GM21360 (cell line): ENCODE measurements at regions not wholly inside any gene's neighbourhood (a gene's known extent, or its start where the extent isn't known, plus 50 kb on each side); places are given as distances from the start of the nearest gene placed in this dataset.

ENCODE experiments used
- ATAC-seq: cut with Tn5 transposase; IDR thresholded peaks from one replicate; pipeline ENCODE4 v1.9.1; 2021; ENCODE audit warnings: mild to moderate bottlenecking, moderate library complexity; ENCODE audit not compliant: unreplicated experiment

DNA sequence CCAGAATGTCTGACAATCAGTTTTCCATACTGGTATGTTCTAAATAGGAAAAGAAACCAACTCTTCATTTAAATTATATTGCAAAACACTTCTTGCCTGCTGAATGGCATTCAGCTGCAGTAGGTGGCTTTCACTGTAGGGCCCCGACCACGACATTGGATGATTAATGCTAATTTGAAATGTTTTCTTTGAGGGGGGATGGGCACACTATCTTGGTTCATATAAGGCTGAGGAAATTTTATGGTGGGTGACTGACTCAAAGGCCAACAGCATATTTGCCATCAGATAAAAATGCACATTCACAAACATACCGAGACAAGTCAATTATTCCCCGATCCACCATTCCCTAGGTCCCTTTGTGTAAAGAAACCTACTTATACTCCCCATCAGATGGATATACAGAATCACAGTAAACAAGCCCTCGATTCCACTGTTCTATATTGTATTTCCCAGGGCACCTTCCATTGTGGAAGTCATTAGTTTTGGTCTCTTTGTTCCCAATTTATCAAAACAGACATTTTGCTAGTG is 464.2 kb upstream of the DAB1 start:
- ATAC-seq, result no peak

DNA sequence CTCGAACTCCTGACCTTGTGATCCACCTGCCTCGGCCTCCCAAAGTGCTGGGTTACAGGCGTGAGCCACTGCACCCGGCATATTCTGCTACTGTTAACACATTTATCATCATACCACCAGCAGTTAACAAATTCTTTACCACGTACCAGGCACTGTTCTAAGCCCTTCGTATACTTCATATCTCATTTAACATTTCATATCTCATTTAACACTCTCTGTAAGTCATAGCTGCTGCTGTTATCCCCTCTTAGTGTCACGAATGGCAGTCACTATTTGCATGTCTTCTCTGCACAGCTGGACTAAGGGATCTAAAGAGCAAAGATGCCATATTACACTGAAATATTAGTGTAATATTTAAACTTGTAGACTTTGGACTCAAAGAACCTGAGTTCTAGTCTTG is 462.5 kb upstream of the DAB1 start:
- no peak for ATAC-seq

DNA sequence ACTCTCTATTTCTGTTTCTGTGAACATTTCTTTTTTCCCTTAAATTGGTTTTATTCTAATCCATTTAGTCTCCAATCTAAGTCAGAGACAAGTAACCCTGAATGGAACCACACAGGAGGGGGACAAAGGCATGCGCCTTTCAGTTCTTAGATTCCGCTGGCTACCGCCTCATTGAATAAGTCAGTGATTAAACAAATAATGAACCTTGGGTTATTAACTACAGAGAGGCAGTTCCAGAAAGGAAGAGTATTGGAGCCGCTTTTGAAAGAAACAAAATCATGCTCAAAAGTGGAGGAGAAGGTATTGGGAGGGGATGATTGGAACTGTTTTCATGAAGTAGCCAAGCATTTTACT is 459.8 kb upstream of the DAB1 start:
- no peak for ATAC-seq

DNA sequence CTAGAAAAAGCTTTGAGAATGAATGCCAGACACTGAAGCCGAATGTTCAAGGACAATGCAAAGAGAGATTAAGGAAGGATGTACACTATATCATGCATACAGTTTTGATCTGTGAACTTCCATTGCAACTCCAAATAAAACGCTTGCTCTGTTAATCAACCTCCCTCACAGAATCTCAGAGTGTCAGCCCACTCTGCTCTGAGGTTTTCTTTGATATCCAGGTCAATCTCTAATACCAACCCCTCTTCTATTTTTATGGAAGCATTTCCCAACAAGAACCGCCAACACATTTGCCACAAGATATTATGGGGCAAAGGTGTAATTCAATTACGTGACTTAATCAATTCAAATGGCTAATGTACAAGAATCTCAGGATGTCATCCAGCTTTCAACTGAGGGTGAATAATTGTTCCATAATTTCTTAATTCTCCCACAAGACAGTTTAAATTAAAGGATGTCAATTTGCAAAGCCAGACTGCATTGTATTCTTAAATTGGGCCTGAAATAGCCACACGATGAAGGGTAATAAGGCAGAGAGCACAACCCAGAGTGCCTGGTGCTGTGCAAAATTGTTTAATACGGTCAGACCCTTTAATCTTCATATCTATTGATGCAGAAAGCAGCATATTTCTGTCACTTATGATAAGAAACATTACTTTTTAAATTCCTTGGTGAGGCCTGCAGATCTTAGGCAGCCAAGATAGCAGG is 459.2 kb upstream of the DAB1 start:
- no peak for ATAC-seq

DNA sequence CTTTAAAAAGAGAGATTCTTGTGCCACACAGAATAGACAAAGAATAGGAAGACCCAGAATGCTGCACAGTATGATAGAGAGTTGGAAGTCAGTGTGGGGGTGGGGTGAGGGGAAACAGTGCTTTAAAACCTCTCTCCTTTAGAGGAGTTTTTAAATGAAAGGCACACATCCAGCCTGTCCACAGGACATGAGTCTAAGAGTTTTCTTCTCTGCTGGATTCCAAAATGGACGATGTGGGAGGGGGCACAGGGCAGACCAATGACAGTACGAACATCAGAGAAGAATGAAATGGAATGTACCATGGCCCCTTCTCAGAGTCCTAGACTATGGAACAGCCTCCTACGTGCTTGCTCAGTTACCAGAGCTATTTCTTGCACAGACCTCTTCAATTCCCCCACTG is 458.2 kb upstream of the DAB1 start:
- ATAC-seq, result no peak

DNA sequence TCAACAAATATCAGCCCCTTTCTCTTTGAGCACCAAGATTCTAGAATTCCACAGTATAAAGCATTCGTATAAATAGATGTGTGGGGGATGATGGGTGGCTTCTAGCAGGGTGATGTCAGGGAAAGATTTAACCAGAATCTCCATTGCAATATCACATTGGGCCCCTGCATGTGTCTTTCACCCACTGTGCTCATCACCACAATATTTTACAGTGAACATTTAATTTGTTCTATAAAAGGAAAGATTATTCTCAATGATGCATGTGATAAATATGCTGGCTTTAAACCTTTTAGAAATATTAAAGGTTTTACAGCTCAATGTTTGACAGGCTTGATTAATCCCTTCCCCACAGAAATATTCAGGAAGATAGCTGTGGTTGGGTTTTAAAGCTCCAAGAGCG is 457.8 kb upstream of the DAB1 start:
- no peak for ATAC-seq

DNA sequence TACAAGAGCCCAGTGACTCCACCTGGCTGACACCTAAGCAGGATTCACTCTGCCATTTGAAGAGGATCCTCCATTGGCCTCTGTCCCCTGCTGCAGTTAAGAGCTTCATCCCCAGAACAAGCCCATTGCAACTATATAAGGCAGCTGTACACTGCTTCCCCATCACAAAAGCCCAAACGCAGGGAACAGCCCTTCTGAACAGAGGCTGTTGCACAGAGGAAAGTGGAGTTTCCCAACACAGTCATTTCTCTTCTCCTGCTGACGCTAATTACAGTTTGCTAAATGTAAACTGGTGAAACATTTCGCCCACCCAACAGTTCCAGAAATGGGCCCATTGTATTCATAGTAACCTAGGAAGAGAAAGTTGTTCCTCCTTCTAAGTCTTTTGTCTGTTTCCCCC is 455.8 kb upstream of the DAB1 start:
- no peak for ATAC-seq

DNA sequence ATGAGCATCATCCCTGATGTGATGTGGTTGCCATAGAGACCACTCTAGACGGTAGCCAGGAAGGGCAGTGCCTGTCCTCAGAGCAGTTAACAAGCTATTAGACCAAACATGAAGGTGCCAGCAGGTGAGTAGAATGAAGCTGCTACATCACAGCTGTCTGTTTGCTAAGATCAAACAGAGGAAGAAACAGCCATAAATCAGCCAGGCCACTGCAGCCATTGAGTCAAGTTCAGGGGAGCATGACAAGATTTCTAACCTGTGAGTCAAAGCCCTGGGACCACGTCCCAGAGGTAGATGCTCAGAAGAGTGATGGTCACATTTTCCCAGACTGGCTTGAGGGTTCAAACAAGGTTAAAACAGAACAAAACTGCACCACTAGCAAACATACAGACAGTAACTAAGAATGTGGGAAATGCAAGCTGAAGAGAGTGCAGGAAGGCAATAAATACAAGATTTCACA is 450.6 kb upstream of the DAB1 start:
- ATAC-seq, result no peak

DNA sequence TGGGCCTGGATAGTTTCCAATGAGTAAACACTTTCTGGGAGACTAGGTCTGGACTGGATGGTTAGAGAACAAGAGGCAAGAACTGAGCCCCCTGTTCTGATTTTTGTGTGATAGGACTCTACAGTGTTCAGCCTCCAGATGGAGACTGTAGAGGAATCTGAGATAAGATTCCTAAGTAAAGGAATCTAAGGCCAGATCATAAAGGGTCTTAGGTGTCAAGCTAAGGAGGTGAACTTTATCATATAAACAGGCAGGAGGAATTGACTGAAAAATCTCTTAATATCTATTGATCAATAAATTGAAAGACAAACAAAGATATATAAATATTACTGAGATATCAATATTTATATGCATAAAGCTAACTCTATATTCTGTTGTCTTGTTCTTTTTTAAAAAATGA is 449.1 kb upstream of the DAB1 start:
- ATAC-seq, result no peak

DNA sequence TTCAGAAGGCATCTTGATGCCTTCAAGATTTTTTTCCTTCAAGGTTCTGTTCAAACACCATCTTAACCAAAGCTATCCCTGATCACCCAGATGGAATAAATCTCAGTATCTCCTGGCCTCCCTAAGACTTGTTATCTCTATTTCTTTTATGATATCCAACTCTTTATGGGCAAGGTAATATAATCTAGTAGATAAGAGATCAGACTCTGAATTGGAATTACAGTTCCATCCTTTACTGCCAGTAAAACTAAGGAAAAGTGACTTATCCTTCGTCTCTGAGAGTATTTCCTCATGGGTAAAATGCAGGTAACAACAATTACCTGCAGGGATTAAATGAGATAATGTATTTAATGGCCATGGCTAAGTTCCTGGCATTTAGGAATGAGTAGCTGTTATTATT is 445.0 kb upstream of the DAB1 start:
- no peak for ATAC-seq

DNA sequence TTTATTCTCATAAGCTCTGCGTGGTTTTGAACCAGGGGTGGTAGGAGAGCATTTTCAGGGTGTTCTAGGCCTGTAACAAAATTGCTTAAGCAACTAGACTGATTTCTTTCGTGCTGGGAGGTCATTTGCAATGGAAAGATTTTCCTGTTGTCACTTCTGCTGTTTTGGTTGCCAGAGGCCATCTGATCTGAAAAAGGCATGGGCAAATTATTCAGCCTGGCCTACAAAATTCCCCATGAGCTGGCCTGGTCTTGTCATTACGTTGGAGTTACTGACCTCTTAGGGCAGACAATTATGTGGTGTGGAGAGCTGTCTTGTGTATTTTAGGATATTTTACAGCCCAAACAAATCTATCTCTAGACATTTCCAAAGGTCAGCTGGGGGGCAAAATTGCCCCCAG is 444.4 kb upstream of the DAB1 start:
- no peak for ATAC-seq

DNA sequence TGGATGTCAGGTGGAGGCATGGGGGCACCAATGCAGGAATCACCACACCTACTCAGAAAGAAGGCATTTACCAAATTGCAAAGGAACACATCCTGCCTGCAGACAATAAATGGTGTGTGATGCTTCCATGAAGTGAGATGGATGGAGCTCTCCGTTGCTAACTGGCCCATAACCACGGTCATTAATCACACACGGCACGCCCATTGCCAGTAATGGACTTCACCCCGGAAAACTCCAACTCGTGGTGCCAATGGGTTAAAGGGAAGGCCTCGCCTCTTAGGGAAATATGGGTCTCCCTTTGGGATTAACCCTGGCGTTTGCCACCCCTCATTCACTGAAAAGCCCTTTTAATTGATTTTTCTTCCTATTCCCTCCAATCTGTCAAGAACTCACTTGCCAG is 443.1 kb upstream of the DAB1 start:
- no peak for ATAC-seq

DNA sequence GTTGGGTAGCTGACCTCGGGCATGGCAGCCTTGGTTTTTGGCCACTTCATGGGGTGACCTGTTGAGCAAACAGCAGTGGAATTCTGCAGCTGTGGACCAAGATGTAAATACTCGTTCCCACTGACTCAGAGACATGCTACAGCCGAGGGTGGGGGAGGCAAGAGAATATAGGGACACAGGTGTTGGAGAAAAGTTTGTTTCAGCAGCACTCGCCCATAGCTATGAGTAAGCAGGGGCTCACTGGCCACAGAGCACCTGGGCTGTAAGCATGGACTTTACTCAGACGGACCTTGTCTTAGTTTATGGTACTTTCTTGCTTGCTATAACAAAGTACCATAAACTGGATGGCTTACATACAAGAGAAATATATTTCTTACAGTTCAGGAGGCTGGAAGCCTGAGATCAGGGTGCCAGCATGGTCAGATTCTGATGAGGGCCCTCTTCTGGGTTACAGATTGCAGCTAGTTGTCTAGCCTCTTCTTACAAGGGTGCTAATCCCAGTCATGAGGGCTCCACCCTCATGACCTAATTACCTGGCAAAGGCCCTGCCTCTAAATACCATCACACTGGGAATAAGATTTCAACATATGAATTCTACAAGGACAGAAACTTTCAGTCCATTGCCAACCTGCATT is 437.2 kb upstream of the DAB1 start:
- ATAC-seq, result no peak

DNA sequence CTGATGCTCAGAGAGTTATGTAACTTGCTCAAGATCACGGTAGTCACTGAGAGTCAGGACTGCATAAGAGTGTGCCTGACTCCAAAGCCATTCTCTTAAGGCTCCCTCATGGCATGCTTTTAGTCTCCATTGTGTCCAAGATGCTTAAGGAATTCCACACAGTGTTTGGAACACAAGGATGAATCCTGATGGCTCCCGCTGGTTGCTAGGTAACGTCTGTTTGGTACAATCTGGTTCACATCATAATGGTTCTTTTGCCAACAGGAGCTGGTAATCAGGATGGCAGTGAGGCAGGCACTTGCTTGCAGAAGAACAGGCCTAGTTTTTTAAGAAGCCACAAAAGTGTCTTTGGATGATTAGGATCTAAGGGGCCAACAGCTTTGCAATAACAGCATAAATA is 436.5 kb upstream of the DAB1 start:
- no peak for ATAC-seq

DNA sequence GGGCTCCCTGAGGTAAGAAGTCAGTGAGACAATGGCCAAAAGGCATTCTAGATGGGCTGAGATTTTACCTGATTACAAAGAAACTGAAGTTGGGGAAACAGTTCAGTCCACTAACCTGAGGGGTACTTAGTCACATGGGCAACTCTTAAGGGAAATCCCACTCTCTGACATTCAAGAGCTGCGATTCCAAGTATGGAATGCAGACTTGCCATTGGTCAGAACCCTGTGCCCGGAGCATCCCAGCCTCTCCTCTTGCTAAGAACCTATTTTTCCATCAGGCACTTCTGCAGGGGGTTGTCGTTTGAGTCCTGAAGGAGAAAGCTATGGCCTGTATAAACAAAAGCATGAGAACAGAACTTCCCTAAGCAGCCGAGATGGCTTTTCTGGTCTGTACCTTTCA is 434.9 kb upstream of the DAB1 start:
- ATAC-seq, result no peak

DNA sequence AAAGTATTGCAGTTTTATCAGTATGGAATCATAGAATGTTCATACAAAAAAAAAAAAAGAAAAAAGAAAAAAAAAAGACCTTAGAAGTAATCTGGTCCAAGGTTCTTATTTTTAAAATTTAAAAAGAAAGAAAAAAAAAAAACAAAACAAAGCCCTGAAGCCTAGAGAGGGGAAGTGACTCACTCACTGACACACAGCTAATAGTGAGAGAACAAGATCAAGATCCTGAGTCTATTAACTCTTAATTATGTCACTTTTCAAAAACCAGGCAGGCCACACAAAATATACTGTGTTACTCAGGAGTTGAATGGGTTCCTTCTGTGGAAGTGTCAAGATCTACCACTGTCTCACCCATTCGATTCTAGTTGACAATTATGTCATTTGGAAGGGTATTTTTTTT is 433.9 kb upstream of the DAB1 start:
- no peak for ATAC-seq

DNA sequence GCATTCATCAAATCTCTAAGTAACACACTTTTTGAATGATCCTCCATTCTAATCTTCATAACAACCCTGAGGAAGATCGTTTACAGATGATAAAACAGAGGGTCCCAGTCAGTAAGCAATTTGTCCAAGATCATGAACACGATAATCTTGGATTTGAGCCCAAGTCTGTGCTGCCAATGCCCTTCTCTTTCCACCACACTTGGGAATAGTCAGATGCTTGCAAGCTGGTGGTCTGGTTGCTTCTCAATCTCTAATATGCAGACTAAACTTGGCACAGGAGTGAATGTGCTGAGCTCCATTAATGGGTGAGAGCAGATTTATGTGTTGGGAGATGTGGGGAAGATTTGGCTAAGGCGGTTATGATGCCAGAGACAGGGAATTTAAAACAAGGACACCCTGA is 430.6 kb upstream of the DAB1 start:
- no peak for ATAC-seq

DNA sequence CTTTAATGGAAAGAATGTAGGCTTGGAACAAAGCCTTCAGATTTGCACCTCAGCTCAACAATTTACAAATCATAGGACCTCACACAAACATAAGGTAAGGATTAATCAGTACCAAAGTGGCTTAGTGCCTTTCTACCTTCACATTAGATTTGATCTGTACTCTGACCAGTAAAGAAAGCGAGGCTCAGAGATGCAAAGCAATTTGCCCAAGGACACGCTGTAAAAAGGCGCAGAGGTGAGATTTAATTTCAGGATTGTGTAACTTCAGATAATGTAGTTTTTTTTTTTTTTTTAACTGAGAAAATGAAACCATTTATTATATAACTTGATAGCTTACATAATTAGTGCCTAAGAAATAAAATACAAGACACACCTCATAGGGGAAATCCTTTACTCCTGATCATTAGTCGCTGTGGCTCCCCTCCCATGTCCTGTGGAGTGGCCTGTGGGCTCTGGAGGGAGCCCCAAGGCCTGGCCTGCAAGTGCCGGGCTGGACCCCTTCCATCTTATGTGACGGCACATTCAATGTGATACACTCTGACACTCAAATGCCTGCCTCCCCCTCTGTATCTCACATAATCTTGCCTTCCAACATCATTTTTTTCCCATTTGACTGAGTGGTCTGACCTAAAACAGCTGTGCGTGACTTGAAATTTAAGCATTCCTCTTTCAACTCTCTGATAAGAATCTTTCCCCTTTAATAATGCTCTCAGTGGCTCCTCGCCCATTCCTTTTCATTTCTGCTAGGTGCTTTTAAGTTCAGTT is 426.5 kb upstream of the DAB1 start:
- ATAC-seq, result no peak

DNA sequence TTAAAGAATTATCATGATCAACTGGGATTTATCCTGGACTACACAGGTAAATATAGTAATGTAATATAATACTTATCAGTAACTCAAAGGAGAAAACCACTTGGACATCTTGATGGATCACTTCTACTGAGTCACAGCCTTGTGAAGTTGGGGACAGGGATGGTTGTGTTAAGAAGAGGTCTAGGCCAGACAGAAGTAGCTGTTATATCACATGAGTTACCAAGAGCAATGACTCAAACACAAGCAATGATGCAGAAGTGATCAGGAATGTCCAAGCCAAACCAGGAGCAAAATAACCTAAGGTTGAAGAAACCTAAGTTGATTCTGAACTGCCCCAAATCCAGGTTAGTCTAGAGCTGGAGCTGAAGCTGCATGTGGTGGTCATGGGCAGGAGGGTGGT is 424.5 kb upstream of the DAB1 start:
- ATAC-seq, result no peak

DNA sequence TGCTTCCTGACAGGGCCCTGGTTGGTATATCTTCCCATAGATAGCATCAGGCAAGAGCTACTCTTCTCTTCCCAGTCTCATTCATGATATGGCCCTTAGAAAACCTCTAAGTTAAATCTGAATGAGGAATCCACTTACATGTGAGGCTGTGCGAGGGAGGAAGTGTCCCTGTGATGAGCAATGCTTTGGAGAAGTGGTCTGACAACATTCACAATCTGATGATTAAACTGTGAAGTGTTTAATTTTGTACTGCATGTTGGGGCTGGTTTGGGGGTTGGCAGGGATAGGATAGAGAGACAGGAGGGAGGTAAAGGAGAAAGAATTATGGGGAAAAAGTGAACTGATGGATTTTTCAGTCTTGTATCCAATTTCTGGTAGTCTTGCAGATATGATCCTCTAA is 421.2 kb upstream of the DAB1 start:
- no peak for ATAC-seq

DNA sequence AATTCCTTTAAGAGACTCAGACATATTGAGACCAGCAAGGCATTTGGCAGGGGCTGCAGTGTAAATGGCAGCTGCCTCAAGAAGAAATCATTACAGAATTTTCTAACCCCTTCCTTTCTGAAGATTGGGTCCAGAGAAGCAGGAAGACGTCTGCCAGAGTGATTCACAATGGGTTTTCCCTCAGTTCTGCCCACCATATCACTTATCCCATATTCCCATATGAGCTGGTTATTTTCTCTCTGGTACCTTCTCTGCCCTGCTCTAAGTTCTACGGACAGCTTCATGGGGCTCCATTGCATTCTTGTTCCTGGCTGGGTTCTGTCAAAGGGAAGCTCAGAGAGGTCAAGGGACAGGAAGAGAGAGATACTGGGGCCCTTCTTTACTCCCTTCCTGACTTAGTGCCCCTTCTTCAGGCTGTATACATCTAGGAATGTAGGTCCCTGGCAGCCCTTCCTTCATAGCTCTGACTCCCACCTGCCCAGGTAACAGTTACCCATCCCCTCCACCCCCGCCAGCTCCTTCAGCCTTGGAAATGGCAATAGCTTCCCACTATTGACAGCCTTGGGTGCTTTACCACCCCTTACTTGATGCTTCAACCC is 420.6 kb upstream of the DAB1 start:
- no peak for ATAC-seq

DNA sequence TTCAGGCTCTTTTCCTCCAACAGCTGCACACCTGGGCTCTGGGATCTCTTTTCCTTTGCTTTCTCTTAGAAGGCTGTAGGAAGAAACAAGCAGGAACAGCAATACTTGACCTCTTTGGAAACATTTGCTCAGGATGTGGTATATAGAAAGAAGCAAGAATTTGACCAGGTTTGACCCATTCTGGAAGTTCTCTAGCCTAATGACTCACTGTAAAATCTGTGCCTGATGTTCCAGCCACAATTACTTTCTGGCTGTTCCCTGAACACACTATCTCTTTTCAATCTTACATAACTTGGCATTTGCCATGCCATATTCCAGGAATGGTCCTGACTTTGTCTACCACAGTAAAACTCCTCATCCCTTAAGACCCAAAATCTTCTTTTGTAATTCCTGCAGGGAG is 419.9 kb upstream of the DAB1 start:
- ATAC-seq, result no peak
